Adrenal gland (tissue), 5 donors: ENCODE measurements at regions not wholly inside any gene's neighbourhood (a gene's known extent, or its start where the extent isn't known, plus 50 kb on each side); places are given as distances from the start of the nearest gene placed in this dataset.

Experiments used
- POLR2A ChIP-seq, 2 donors: fragments of 450-650 bp; IDR thresholded peaks; one replicate each; pipeline ENCODE4 v1.6.1; 2017; ENCODE audit warnings: antibody characterized with exemption in 2 of 2, mild to moderate bottlenecking in 2 of 2, moderate library complexity in 1 of 2
- TF ChIP-seq, protein P1 (sequence below), 6 experiments: fragments of 450-650 bp in 4 of 6; fragments of 200-600 bp in 2 of 6; sonication (generic) in 1 of 6; IDR thresholded peaks; 1 replicate in 5 of 6; 2 replicates in 1 of 6; pipeline versions ENCODE4 v1.5.1 to v1.8.0; 2016 to 2021; ENCODE audit warnings: antibody characterized with exemption in 6 of 6, mild to moderate bottlenecking in 2 of 6, moderate library complexity in 1 of 6
- donor health status: DM: no; HTN: no; CAD: no.

DNA sequence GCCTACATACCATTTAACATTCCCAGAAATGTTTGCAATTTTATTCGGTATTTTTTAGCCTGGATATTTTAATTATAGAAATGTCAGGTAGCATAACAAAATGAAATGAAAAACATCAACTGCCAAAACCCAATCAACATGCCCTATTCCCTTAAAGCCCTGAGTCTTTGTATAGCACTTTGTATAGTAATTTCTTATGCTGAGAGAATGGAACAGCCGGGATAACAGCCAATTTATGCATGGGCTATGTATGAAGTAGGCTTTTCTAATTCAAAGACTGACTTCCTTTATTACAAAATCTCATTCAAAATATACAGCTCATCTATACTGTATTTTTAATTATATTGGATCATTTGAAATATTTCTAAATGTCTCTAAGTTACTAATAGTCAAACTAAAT lies 513.0 kb upstream of the NAALADL2 start:
- TF ChIP-seq, protein P1, sequence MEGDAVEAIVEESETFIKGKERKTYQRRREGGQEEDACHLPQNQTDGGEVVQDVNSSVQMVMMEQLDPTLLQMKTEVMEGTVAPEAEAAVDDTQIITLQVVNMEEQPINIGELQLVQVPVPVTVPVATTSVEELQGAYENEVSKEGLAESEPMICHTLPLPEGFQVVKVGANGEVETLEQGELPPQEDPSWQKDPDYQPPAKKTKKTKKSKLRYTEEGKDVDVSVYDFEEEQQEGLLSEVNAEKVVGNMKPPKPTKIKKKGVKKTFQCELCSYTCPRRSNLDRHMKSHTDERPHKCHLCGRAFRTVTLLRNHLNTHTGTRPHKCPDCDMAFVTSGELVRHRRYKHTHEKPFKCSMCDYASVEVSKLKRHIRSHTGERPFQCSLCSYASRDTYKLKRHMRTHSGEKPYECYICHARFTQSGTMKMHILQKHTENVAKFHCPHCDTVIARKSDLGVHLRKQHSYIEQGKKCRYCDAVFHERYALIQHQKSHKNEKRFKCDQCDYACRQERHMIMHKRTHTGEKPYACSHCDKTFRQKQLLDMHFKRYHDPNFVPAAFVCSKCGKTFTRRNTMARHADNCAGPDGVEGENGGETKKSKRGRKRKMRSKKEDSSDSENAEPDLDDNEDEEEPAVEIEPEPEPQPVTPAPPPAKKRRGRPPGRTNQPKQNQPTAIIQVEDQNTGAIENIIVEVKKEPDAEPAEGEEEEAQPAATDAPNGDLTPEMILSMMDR (IDR thresholded peaks at IDR 0.05) = no peak
- no peak for TF ChIP-seq POLR2A (IDR thresholded peaks at IDR 0.05)
